ENCODE measurements at regions not wholly inside any gene's neighbourhood (a gene's known extent, or its start where the extent isn't known, plus 50 kb on each side); places are given as distances from the start of the nearest gene placed in this dataset.
A peak's percentile ranks its signal among the peaks of the same experiment; 100 is the strongest.

GRCh38 chr4:94139931-94140612, 67.6 kb upstream of the SMARCAD1 start (continued):
- TF ChIP-seq ZBTB33 (CRISPR knock-in tag; IDR thresholded peaks at IDR 0.05) (no peak), MTERF4 (CRISPR knock-in tag; IDR thresholded peaks at IDR 0.05) (no peak)

DNA sequence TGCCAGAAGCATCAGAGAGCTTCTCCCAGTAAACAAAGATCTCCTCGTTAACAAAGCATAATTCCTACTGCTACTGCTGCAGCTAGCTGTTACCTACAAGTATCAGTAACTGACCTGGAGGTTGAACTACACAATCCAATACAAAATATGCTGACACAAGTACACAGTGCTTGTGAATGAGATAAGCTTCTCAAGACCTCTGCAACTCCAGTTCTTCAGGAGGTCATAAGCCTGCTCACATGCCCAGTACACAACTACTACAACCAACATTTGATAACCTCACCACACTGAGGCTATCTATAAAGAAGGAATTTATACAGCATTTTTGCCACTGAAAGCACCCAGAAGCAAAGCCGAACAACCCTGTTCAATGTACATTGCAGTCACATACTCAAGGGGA, 66.7 kb upstream of the SMARCAD1 start:
- no peaks in the 10 kb centered on the region for H3K79me2 ChIP-seq (ENCODE audit: insufficient read depth, low read length)
- no TSS peak for BruUV-seq (replicated peaks)
- intact Hi-C loops (cut with micrococcal nuclease; ENCODE audit: unreplicated experiment): no loop called here
- H3K27me3 ChIP-seq (ENCODE audit: control insufficient read depth in 1 of 2, insufficient read depth in 2 of 2, low read length in 2 of 2): peaks cover 0 to 6% of the 10 kb centered on the region in 2 experiments; a peak in 1 of 5 replicates
- H3K36me3 ChIP-seq (replicated peaks in 1 of 2; ENCODE audit: control insufficient read depth in 1 of 2, insufficient read depth in 2 of 2, low read length in 2 of 2): no peaks in the 10 kb centered on the region
- H3K4me3 ChIP-seq (replicated peaks in 1 of 3; ENCODE audit: insufficient read depth in 1 of 3, low read depth in 2 of 3, low read length in 3 of 3): no peak overlapping the region
- POLR2A ChIA-PET: no interaction called here
- in situ Hi-C loops (cut with HindIII; ENCODE audit: extremely low pct_ligation_motif_present, low pct_unique_long_range_greater_than_20kb): no loop called here
- H4K20me1 ChIP-seq (ENCODE audit: insufficient read depth, low read length): no peaks in the 10 kb centered on the region
- H2AFZ ChIP-seq (ENCODE audit: low read length): no peak overlapping the region
- H3K9ac ChIP-seq (ENCODE audit: insufficient read depth, low read depth, low read length): no peak overlapping the region
- DNase-seq (ENCODE audit: low spot score): no peak
- H3K27ac ChIP-seq (ENCODE audit: extremely low read length, insufficient read depth, low read length): no peak overlapping the region
- no peak for ATAC-seq
- CTCF ChIA-PET (ENCODE audit: low intra/inter-chr PET ratio, low total read pairs): no interaction called here
- peaks cover 6% of the 10 kb centered on the region for H3K4me1 ChIP-seq (ENCODE audit: insufficient read depth, low read length)
- H3K9me3 ChIP-seq (ENCODE audit: low read length): no peaks in the 10 kb centered on the region
- no peak for FAIRE-seq
- TF ChIP-seq MAFK (conservative IDR thresholded peaks at IDR 0.05 in 1 of 2, IDR thresholded peaks at IDR 0.05 in 1 of 2; ENCODE audit: low read length in 2 of 2) (peak in 1 of 2 experiments; percentile 27; a peak in 1 of 4 replicates), ZNF816 (CRISPR knock-in tag; IDR thresholded peaks at IDR 0.05; ENCODE audit: borderline replicate concordance) (no peak)
- TF ChIP-seq, protein P1, sequence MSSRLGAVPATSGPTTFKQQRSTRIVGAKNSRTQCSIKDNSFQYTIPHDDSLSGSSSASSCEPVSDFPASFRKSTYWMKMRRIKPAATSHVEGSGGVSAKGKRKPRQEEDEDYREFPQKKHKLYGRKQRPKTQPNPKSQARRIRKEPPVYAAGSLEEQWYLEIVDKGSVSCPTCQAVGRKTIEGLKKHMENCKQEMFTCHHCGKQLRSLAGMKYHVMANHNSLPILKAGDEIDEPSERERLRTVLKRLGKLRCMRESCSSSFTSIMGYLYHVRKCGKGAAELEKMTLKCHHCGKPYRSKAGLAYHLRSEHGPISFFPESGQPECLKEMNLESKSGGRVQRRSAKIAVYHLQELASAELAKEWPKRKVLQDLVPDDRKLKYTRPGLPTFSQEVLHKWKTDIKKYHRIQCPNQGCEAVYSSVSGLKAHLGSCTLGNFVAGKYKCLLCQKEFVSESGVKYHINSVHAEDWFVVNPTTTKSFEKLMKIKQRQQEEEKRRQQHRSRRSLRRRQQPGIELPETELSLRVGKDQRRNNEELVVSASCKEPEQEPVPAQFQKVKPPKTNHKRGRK (CRISPR knock-in tag; IDR thresholded peaks at IDR 0.05): no peak
- 48% methylated on average over 2 of the region's 2 CpGs for WGBS (ENCODE audit: low lambda C conversion rate)
- H3K4me2 ChIP-seq (ENCODE audit: low read depth, low read length): no peak overlapping the region

Data from HepG2 (cell line).